ENCODE measurements at regions not wholly inside any gene's neighbourhood (a gene's known extent, or its start where the extent isn't known, plus 50 kb on each side); places are given as distances from the start of the nearest gene placed in this dataset.

DNA sequence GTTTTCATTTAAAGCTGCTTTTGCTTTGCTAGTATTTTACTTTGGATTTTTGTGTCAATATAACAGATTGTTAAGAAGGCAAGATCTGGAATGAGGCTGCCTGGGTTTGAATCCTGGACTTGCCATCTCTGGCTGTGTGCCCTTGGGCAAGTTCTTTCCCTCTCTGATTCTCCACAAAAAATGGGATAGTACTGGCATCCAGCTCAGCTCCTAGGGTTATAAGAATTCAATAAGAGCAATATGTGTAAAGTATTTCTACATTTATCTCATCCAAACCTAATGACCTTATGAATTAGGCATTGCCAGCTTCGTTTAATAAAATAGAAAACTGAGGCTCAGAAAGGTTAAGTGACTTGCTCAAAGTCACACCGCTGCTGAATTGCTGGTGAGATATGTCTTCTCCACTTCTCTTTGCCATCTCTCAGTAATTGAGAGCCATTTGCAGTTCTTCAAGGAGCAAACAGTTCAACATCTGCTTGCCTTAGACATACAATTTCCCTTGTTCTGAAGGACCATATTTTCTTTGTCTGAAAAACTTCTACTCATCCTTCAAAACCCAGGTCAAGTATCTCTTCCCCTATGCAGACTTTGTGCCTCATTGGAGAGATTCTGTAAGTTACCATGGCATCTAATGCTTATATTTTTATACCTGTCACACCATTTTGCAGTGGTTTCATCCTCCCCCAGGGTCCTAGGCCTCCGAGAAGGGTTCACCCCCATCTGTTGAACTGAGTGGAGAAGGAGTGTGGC, 80.8 kb upstream of the TLE3 start:
- TF ChIP-seq, protein P1, sequence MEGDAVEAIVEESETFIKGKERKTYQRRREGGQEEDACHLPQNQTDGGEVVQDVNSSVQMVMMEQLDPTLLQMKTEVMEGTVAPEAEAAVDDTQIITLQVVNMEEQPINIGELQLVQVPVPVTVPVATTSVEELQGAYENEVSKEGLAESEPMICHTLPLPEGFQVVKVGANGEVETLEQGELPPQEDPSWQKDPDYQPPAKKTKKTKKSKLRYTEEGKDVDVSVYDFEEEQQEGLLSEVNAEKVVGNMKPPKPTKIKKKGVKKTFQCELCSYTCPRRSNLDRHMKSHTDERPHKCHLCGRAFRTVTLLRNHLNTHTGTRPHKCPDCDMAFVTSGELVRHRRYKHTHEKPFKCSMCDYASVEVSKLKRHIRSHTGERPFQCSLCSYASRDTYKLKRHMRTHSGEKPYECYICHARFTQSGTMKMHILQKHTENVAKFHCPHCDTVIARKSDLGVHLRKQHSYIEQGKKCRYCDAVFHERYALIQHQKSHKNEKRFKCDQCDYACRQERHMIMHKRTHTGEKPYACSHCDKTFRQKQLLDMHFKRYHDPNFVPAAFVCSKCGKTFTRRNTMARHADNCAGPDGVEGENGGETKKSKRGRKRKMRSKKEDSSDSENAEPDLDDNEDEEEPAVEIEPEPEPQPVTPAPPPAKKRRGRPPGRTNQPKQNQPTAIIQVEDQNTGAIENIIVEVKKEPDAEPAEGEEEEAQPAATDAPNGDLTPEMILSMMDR (conservative IDR thresholded peaks at IDR 0.05; ENCODE audit: low read depth), result no peak
- CTCF ChIA-PET, result interaction anchor here (0.7 kb wide), 1 partner anchor 81 kb away, joined by 3 read pairs; the partner anchor contains the start of gene TLE3
- no peak overlapping the region for H3K27ac ChIP-seq
- POLR2A ChIA-PET (ENCODE audit: low non-redundant PET), result no interaction called here
- DNase-seq (ENCODE audit: low spot score), result no peak

DNA sequence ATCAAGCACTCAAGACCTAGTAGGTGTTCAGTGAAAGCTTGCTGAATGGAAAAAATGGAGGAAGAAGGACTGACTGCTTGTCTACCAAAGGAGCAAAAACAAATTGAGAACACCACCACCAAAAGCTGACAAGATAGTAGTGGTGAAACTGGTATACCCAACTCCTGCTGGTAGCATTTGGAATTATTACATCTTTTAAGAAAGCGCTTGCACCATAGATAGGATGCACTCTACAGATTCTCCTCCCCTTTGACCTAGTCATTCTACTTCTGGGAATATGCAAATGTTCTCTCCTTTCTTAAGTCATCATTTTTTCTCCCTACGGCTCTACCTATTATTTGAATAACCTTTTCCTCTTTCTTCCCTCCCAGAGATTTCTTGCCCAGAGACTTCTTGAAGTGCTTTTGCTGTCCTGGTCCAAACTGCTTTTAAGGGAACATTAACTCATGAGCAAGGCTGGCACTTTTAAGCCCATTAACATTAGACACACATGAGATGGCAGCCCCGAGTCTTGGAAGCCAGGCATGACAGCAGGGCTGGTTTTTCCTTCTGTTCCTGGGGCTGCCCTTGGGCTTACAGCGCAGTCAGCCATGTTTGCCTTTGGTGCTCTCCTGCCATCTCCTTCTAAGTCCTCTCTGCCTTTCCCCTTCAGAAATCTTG, 75.0 kb upstream of the TLE3 start:
- TF ChIP-seq, protein P1 (conservative IDR thresholded peaks at IDR 0.05; ENCODE audit: low read depth), result no peak
- ChIA-PET CTCF (interaction anchor here (0.8 kb wide), 1 partner anchor 43 kb away, joined by 3 read pairs; no protein-coding TSS in a partner anchor), POLR2A (ENCODE audit: low non-redundant PET) (no interaction called here)
- DNase-seq (ENCODE audit: low spot score), result no peak
- H3K27ac ChIP-seq, result no peak overlapping the region

DNA sequence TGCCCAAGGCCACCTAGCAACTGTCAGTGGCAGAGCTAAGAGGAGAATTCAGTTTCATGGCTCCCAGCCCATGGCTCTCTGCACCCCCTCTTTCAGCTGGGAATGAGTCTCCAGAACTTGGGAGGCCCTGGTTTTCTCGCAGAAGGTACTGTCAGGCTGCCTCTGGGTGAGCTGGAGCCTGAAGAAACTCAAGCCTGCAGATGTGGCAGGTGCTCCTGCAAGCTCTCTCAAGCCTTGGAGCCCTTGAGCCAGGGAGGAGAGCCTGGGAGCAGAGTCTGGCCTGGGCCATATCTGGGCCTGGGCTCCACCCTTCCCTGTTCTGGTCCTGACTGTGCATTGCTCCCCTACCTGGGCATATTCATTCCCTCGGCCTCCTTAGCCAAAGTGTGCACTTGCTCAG, 74.4 kb upstream of the TLE3 start:
- DNase-seq (ENCODE audit: low spot score), result no peak
- CTCF ChIA-PET, result interaction anchor here (0.6 to 0.8 kb wide), 2 partner anchors 43 to 872 kb away, joined by 3 read pairs; no protein-coding TSS in a partner anchor
- TF ChIP-seq, protein P1 (conservative IDR thresholded peaks at IDR 0.05; ENCODE audit: low read depth), result no peak
- POLR2A ChIA-PET (ENCODE audit: low non-redundant PET), result no interaction called here
- no peak overlapping the region for H3K27ac ChIP-seq

DNA sequence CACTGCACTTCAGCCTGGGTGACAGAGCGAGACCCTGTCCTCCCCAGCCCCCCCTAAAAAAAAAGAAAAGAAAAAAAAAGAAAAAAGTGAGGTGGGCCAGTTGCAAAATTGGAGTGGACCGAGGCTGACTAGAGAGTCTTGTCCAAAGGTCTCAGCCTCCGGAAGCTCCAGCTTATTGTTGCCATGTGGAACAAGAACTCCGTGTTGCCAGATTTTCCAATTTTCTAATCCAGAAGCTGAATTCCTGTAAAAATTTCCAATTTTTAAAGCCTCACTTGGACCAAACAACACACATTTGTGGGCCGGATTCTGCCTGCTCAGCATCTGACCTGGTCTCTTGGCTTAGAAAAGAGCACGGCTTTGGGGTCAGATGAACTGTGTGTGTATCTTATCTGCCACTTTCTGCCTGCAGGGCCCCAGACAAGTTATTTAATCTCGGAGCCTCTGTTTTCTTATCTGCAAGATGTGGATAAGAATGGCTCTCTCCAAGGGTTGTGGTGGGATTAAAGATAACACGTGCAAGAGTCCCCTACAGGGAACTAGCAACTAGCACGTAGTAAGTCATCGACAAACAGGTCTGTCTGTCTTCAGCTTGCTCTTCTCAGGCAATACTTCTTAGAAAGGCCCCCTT, 73.7 kb upstream of the TLE3 start:
- TF ChIP-seq, protein P1 (conservative IDR thresholded peaks at IDR 0.05; ENCODE audit: low read depth), result no peak
- ChIA-PET POLR2A (ENCODE audit: low non-redundant PET) (no interaction called here), CTCF (interaction anchor here (0.6 to 0.8 kb wide), 3 partner anchors 44 to 871 kb away, joined by 3 read pairs; no protein-coding TSS in a partner anchor)
- H3K27ac ChIP-seq, result no peak overlapping the region
- no peak for DNase-seq (ENCODE audit: low spot score)

DNA sequence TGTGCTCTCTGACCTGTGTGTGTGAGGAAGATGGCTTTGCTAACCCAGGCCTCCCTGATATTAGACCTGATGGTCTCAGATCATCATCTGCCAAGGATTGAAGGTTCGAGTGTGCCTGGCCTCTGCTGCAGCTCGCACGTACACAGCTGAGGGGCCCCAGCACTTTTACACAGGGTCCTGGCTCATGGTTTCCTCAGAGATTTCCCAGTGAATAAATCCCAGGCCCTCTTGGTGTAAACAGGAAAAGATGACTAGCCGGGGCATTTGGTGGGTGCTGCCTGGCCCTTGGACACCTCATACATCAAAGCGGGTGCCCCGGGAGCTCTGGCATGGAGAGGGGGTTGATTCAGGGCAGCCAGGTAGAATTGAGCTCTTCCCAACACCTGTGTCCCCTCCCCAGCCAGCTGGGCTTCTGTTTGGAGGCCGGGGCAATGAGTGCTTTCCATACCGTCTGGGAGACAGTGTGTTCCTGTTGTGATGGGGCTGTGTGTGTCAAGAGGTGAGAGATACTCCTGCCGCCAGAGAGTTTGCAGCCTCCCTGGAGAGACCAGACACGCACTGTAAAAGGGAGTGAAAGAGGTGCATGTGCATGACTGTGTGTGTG, 72.5 kb upstream of the TLE3 start:
- TF ChIP-seq, protein P1 (conservative IDR thresholded peaks at IDR 0.05; ENCODE audit: low read depth), result no peak
- no peak overlapping the region for H3K27ac ChIP-seq
- ChIA-PET CTCF (interaction anchor here (0.6 kb wide), 1 partner anchor 273 kb away, joined by 3 read pairs; no protein-coding TSS in a partner anchor), POLR2A (ENCODE audit: low non-redundant PET) (no interaction called here)
- DNase-seq (ENCODE audit: low spot score), result no peak

DNA sequence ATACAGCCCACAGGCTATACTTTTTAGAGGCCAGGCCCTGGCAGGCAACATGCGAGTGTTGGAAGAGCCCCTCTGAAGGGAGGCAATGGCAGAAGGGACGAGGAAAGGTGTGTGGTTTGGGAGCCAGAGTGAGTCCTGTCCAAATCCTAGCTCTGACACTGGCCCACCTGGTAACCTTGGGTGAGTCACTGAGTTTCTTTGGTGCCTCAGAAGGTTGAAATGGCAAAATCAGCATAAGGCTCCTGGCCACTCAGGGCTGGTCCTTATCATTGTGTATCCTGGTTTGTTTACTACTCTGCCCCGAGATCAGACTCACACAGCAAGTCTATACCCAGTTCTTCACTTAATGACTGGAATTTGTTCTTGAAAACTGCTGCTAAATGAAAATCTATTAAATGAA, 71.4 kb upstream of the TLE3 start:
- TF ChIP-seq, protein P1 (conservative IDR thresholded peaks at IDR 0.05; ENCODE audit: low read depth), result no peak
- no peak for DNase-seq (ENCODE audit: low spot score)
- ChIA-PET POLR2A (ENCODE audit: low non-redundant PET) (no interaction called here), CTCF (interaction anchor here (0.6 to 0.7 kb wide), 2 partner anchors 767 to 1236 kb away, joined by 3 to 4 read pairs; no protein-coding TSS in a partner anchor)
- H3K27ac ChIP-seq, result no peak overlapping the region
